H9 (cell line): ENCODE measurements at regions not wholly inside any gene's neighbourhood (a gene's known extent, or its start where the extent isn't known, plus 50 kb on each side); places are given as distances from the start of the nearest gene placed in this dataset.

Experiments
- DNase-seq: peaks from one replicate; pipeline ENCODE4 v3.0.0-alpha.2; 2017
- H2AFZ ChIP-seq: one replicate; pipeline ENCODE4 v1.6.1; 2013; ENCODE audit warnings: mild to moderate bottlenecking, low read length, control low read depth, moderate library complexity
- H2AK5ac ChIP-seq: 2 replicates; pipeline ENCODE4 v1.6.1; 2013; ENCODE audit warnings: low read length, control low read depth, mixed read lengths; ENCODE audit not compliant: insufficient read length
- H2BK120ac ChIP-seq: one replicate; pipeline ENCODE4 v1.6.1; 2013; ENCODE audit warnings: low read depth, mild to moderate bottlenecking, low read length, control low read depth, inconsistent platforms; ENCODE audit not compliant: poor library complexity, severe bottlenecking
- H2BK12ac ChIP-seq: 2 replicates; pipeline ENCODE4 v1.6.1; 2013; ENCODE audit warnings: low read length, control low read depth, mixed read lengths, low read depth; ENCODE audit not compliant: insufficient read length
- H2BK15ac ChIP-seq: 2 replicates; pipeline ENCODE4 v1.6.1; 2013; ENCODE audit warnings: low read depth, low read length, control low read depth
- H2BK20ac ChIP-seq: one replicate; pipeline ENCODE4 v1.6.1; 2013; ENCODE audit warnings: low read depth, mild to moderate bottlenecking, low read length, control low read depth, inconsistent platforms; ENCODE audit not compliant: poor library complexity, severe bottlenecking
- H2BK5ac ChIP-seq: 2 replicates; pipeline ENCODE4 v1.6.1; 2013; ENCODE audit warnings: low read length, control low read depth, mixed read lengths; ENCODE audit not compliant: insufficient read length
- H3K14ac ChIP-seq: 2 replicates; pipeline ENCODE4 v1.6.1; 2013; ENCODE audit warnings: low read length, control low read depth; ENCODE audit not compliant: insufficient read depth
- H3K18ac ChIP-seq: 2 replicates; pipeline ENCODE4 v1.6.1; 2013; ENCODE audit warnings: low read depth, mild to moderate bottlenecking, mixed read lengths, low read length, control low read depth; ENCODE audit not compliant: insufficient read length
- H3K23ac ChIP-seq: 2 replicates; pipeline ENCODE4 v1.6.1; 2013; ENCODE audit warnings: low read length, control low read depth, mixed read lengths, low read depth; ENCODE audit not compliant: insufficient read length
- H3K23me2 ChIP-seq: 2 replicates; pipeline ENCODE4 v1.6.1; 2013; ENCODE audit warnings: low read depth, mild to moderate bottlenecking, mixed read lengths, low read length, control low read depth; ENCODE audit not compliant: insufficient read length, poor library complexity, severe bottlenecking
- H3K27ac ChIP-seq: 2 replicates; pipeline ENCODE4 v1.5.1; 2013; ENCODE audit warnings: low read length, control low read depth, mixed read lengths, low read depth; ENCODE audit not compliant: insufficient read length
- H3K27me3 ChIP-seq: 2 replicates; pipeline ENCODE4 v1.6.1; 2013; ENCODE audit warnings: low read length, control low read depth, inconsistent platforms; ENCODE audit not compliant: insufficient read depth
- H3K4ac ChIP-seq: 2 replicates; pipeline ENCODE4 v1.6.1; 2013; ENCODE audit warnings: low read depth, mild to moderate bottlenecking, control low read depth, inconsistent platforms, low read length, moderate library complexity
- H3K4me1 ChIP-seq: 2 replicates; pipeline ENCODE4 v1.6.1; 2013; ENCODE audit warnings: low read length, control low read depth, inconsistent platforms; ENCODE audit not compliant: insufficient read depth
- H3K4me2 ChIP-seq: 2 replicates; pipeline ENCODE4 v1.6.1; 2013; ENCODE audit warnings: low read length, control low read depth, mixed read lengths; ENCODE audit not compliant: insufficient read length, insufficient read depth
- H3K56ac ChIP-seq: 2 replicates; pipeline ENCODE4 v1.6.1; 2013; ENCODE audit warnings: low read depth, mild to moderate bottlenecking, mixed read lengths, low read length, control low read depth; ENCODE audit not compliant: insufficient read length
- H3K79me1 ChIP-seq: 2 replicates; pipeline ENCODE4 v1.6.1; 2013; ENCODE audit warnings: low read depth, mild to moderate bottlenecking, moderate library complexity, low read length, control low read depth, inconsistent platforms; ENCODE audit not compliant: insufficient read depth, poor library complexity, severe bottlenecking
- H3K79me2 ChIP-seq: 2 replicates; pipeline ENCODE4 v1.6.1; 2013; ENCODE audit warnings: low read length, control low read depth, inconsistent platforms; ENCODE audit not compliant: insufficient read depth
- H3K9ac ChIP-seq: 2 replicates; pipeline ENCODE4 v1.6.1; 2013; ENCODE audit warnings: low read length, control low read depth, mixed read lengths; ENCODE audit not compliant: insufficient read length; ENCODE audit errors: extremely low read depth
- H3K9me3 ChIP-seq: one replicate; pipeline ENCODE4 v1.6.1; 2013; ENCODE audit warnings: low read depth, low read length, inconsistent platforms; ENCODE audit not compliant: control insufficient read depth
- H3T11ph ChIP-seq: one replicate; pipeline ENCODE4 v1.6.1; 2013; ENCODE audit warnings: mild to moderate bottlenecking, low read length, control low read depth, inconsistent platforms
- H4K20me1 ChIP-seq: one replicate; pipeline ENCODE4 v1.6.1; 2013; ENCODE audit not compliant: control insufficient read depth, insufficient read length, insufficient read depth
- H4K5ac ChIP-seq: 2 replicates; pipeline ENCODE4 v1.6.1; 2013; ENCODE audit warnings: low read depth, mild to moderate bottlenecking, mixed read lengths, low read length, control low read depth; ENCODE audit not compliant: insufficient read length
- H4K8ac ChIP-seq: replicated peaks from 2 replicates; pipeline ENCODE4 v1.6.1; 2013; ENCODE audit warnings: low read length, control low read depth, mixed read lengths, low read depth; ENCODE audit not compliant: insufficient read length
- H4K91ac ChIP-seq: 2 replicates; pipeline ENCODE4 v1.6.1; 2013; ENCODE audit warnings: low read depth, mild to moderate bottlenecking, moderate library complexity, mixed read lengths, low read length, control low read depth; ENCODE audit not compliant: insufficient read length
- H3K27ac Mint-ChIP-seq, 3 experiments: 2 replicates in 2 of 3; 3 replicates in 1 of 3; pipeline ENCODE4 v1.8.0; 2020 to 2021; ENCODE audit warnings: mixed read lengths in 3 of 3, mild to moderate bottlenecking in 1 of 3, moderate library complexity in 1 of 3
- H3K27me3 Mint-ChIP-seq: 2 replicates; pipeline ENCODE4 v1.8.0; 2021; ENCODE audit warnings: low read depth, mild to moderate bottlenecking, moderate library complexity, mixed read lengths
- H3K36me3 Mint-ChIP-seq, 3 experiments: 2 replicates in 2 of 3; 3 replicates in 1 of 3; pipeline ENCODE4 v1.8.0; 2020 to 2021; ENCODE audit warnings: low read depth in 3 of 3, mixed read lengths in 3 of 3; ENCODE audit not compliant: insufficient read depth in 1 of 3
- H3K4me1 Mint-ChIP-seq, 2 experiments: 2 replicates each; pipeline ENCODE4 v1.8.0; 2020; ENCODE audit warnings: mixed read lengths in 2 of 2
- H3K4me3 Mint-ChIP-seq, 2 experiments: 2 replicates in 1 of 2; 3 replicates in 1 of 2; pipeline ENCODE4 v1.8.0; 2020 to 2021; ENCODE audit warnings: mild to moderate bottlenecking in 2 of 2, mixed read lengths in 2 of 2, moderate library complexity in 1 of 2
- H3K9me3 Mint-ChIP-seq, 2 experiments: 2 replicates in 1 of 2; 3 replicates in 1 of 2; pipeline ENCODE4 v1.8.0; 2020; ENCODE audit warnings: mild to moderate bottlenecking in 2 of 2, mixed read lengths in 2 of 2, moderate library complexity in 1 of 2
- WGBS: extraction: QIAGEN DNeasy Blood & Tissue Kit; methylation state at CpG from one replicate; pipeline ENCODE4 v1.1.7; 2013; ENCODE audit warnings: missing lambda C conversion rate, low lambda C conversion rate, mixed read lengths; ENCODE audit not compliant: insufficient read length; ENCODE audit errors: extremely low coverage; 5-methylcytosine and 5-hydroxymethylcytosine counted together
- TF ChIP-seq, protein P1 (sequence below): fragments of 200-600 bp; sonication (generic); conservative IDR thresholded peaks from 3 replicates; pipeline ENCODE4 v1.8.0; 2021; ENCODE audit warnings: antibody characterized with exemption, mild to moderate bottlenecking

DNA sequence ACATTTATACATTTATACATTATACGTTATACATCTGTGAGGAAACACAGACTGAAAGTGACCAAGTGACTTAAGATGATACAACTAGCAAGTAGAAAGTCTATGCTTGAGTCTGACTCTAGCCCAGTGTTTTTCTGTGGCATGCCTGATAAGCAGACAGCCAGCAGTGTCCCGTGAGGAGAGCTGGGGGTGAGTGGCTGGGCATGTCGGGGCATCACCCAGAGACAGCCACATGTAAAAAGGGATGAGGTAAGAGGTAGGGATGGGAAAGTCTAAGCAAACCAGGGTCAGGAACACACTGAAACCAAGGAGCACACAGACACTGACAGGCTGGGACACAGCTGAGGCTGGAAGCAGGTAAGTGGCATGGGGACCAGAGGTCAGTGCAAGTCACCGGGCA is 333.2 kb downstream of the FOXO1 start:
- Mint-ChIP-seq H3K36me3 (no peaks in the 10 kb centered on the region), H3K27ac (peak overlapping the region in 1 of 3 experiments; percentile 76; a peak in 3 of 7 replicates), H3K27me3 (no peaks in the 10 kb centered on the region), H3K4me3 (no peak overlapping the region), H3K4me1 (peaks cover 13 to 21% of the 10 kb centered on the region in 2 experiments), H3K9me3 (no peaks in the 10 kb centered on the region)
- no peak overlapping the region for H2BK12ac ChIP-seq
- H2AFZ ChIP-seq = no peak overlapping the region
- TF ChIP-seq, protein P1, sequence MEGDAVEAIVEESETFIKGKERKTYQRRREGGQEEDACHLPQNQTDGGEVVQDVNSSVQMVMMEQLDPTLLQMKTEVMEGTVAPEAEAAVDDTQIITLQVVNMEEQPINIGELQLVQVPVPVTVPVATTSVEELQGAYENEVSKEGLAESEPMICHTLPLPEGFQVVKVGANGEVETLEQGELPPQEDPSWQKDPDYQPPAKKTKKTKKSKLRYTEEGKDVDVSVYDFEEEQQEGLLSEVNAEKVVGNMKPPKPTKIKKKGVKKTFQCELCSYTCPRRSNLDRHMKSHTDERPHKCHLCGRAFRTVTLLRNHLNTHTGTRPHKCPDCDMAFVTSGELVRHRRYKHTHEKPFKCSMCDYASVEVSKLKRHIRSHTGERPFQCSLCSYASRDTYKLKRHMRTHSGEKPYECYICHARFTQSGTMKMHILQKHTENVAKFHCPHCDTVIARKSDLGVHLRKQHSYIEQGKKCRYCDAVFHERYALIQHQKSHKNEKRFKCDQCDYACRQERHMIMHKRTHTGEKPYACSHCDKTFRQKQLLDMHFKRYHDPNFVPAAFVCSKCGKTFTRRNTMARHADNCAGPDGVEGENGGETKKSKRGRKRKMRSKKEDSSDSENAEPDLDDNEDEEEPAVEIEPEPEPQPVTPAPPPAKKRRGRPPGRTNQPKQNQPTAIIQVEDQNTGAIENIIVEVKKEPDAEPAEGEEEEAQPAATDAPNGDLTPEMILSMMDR = no peak
- H4K20me1 ChIP-seq = no peaks in the 10 kb centered on the region
- no peaks in the 10 kb centered on the region for H3K79me2 ChIP-seq
- H3K9me3 ChIP-seq = no peaks in the 10 kb centered on the region
- no CpG with 5 or more reads among the region's 4 CpGs for WGBS
- H3K23ac ChIP-seq = no peak overlapping the region
- H4K5ac ChIP-seq = no peak overlapping the region
- H3K4ac ChIP-seq = no peak overlapping the region
- DNase-seq = no peak
- H2BK20ac ChIP-seq = no peak overlapping the region
- no peak overlapping the region for H2BK15ac ChIP-seq
- no peak overlapping the region for H3K56ac ChIP-seq
- H2AK5ac ChIP-seq = no peak overlapping the region
- no peaks in the 10 kb centered on the region; the same call in 1 of the 2 replicates for H3K4me1 ChIP-seq
- no peak overlapping the region for H2BK5ac ChIP-seq
- H3K4me2 ChIP-seq = no peak overlapping the region
- H3K27me3 ChIP-seq = no peaks in the 10 kb centered on the region
- H3K23me2 ChIP-seq = no peaks in the 10 kb centered on the region
- H3K79me1 ChIP-seq = no peaks in the 10 kb centered on the region
- no peak overlapping the region for H3K27ac ChIP-seq
- H3K9ac ChIP-seq = no peak overlapping the region
- H4K91ac ChIP-seq = no peak overlapping the region
- no peak overlapping the region for H3K18ac ChIP-seq
- H4K8ac ChIP-seq = no peak overlapping the region
- no peak overlapping the region for H3K14ac ChIP-seq
- no peak overlapping the region for H3T11ph ChIP-seq
- no peak overlapping the region for H2BK120ac ChIP-seq
